ENCODE measurements at regions not wholly inside any gene's neighbourhood (a gene's known extent, or its start where the extent isn't known, plus 50 kb on each side); places are given as distances from the start of the nearest gene placed in this dataset.

DNA sequence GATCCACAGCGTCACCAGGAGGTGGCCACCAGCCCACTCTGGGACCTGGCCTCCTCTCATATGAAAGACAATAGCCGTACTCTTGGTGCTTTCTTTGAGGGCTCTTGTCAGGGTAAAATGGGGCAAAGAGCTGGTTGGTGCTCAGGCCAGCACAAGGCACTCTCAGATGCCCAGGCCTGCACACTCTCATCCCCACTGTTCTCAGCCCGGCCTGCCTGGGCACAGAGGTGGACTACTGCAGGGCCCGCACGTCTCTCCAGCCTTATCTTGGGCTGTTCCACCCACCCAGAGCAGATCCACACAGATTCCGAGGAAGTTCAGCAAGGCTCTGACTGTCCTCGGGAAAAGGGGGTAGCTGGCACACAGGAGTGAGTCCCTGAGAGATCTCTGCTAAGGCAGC, 122.8 kb upstream of the PRR20G start:
- DNase-seq (ENCODE audit: low read depth): no peak
- TF ChIP-seq CTCF (conservative IDR thresholded peaks at IDR 0.05; ENCODE audit: low read depth, low read length): no peak
- no peak overlapping the region for H3K4me3 ChIP-seq (ENCODE audit: low read depth, low read length)

DNA sequence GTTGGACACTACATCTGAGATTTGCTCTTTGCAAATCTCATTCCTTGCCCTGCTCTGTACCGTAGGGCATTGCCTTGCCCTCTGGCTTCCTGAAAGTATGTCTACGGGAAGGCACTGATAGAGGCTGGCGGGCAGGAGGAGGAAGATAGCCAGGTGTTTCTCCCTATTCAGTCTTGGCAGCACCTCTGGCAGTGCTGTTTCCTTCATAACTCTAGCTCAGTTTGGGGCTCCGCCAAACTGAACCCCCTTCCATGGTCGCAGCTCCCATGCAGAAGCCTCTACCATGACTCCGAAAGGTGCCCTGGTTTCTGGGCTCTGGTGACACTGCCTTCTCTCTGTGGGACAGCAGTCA, 122.3 kb upstream of the PRR20G start:
- H3K4me3 ChIP-seq (ENCODE audit: low read depth, low read length): no peak overlapping the region
- TF ChIP-seq CTCF (conservative IDR thresholded peaks at IDR 0.05; ENCODE audit: low read depth, low read length): no peak
- no peak for DNase-seq (ENCODE audit: low read depth)

DNA sequence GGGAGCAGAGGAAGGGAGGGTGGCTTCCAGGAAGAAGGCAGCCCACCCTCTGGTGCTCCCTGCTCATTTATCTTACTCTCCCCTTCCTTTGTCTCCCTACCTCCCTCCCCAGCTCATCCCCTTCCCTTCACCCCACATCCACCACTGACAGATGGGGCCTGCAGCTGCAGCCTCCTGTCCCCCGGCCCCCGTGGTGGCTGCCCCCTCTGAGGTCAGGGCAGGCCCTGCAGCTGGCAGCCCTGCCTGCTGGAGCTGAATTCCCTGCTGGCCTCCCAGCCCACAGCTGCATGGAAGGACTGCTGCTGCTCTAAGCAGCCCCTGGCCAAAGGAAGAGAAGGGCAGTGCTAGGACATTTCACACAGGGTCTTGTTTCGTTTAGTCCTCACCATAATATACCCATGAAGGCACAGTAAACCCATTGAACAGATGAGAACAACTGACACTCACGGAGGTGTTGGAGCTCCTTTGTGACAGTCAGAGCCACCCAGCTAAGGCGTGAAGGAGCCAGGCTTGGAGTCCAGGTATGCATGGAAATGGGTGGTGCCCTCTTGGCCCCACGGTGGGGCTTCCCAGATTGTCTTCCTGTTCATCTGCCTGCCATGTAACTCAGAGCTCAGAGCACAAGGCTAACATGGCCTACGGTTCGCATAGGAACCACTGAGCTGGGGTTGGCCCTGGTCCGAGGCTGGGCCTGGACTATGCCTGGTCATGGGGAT, 121.7 kb upstream of the PRR20G start:
- no peak for DNase-seq (ENCODE audit: low read depth)
- no peak for TF ChIP-seq CTCF (conservative IDR thresholded peaks at IDR 0.05; ENCODE audit: low read depth, low read length)
- no peak overlapping the region for H3K4me3 ChIP-seq (ENCODE audit: low read depth, low read length)

- no peak for DNase-seq (ENCODE audit: low read depth)
- H3K4me3 ChIP-seq (ENCODE audit: low read depth, low read length): no peak overlapping the region
- TF ChIP-seq CTCF (conservative IDR thresholded peaks at IDR 0.05; ENCODE audit: low read depth, low read length): no peak
These were observed 121.0 kb upstream of the PRR20G start for GRCh38 chr3:127408684-127409420.

DNA sequence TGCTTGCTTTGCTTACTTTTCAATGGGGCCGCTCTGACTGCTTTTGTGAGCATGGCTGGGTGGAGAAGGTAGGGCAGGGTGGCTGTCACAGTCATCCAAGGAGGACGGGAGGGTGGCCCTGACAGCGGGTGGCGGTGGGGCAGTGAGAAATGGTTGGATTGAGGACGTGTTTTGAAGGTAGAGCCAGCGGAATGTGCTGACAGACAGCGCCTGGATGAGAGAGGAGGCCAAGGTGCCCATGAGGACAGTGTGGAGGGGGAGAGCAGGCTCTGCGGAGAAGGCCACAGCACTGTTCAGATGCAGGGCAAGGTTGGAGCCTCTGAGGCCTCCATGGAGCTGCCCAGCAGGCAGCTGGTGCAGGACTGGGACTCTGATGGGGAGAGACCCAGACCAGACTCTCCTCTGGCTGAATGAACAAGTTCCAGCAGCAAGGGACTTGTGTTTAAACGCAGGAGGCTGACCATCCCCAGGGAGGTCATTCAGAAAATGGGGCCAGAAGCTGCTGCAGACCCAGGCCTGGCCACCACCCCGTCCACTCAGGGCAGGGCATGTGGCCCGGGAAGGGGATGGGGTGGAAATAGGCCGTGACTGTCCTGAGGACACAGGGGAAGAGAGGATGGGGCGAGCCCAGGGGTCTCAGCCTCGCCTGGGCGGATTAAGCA, 120.3 kb upstream of the PRR20G start:
- no peak overlapping the region for H3K4me3 ChIP-seq (ENCODE audit: low read depth, low read length)
- no peak for DNase-seq (ENCODE audit: low read depth)
- no peak for TF ChIP-seq CTCF (conservative IDR thresholded peaks at IDR 0.05; ENCODE audit: low read depth, low read length)

GRCh38 chr3:127407026-127407939, 119.4 kb upstream of the PRR20G start:
- H3K4me3 ChIP-seq (ENCODE audit: low read depth, low read length): no peak overlapping the region
- DNase-seq (ENCODE audit: low read depth): no peak
- no peak for TF ChIP-seq CTCF (conservative IDR thresholded peaks at IDR 0.05; ENCODE audit: low read depth, low read length)
